Stimulated activated CD4-positive, alpha-beta T cell treated with anti-CD3 and anti-CD28 coated beads, Interleukin-2, amount 100 ng/mL, for 24 hours (primary cell): ENCODE measurements at regions not wholly inside any gene's neighbourhood (a gene's known extent, or its start where the extent isn't known, plus 50 kb on each side); places are given as distances from the start of the nearest gene placed in this dataset.
A peak's percentile ranks its signal among the peaks of the same experiment; 100 is the strongest.
"Not testable (repeated sequence)": the region's sequence is repeated elsewhere in the genome, so short reads cannot be mapped to it uniquely, and the experiment has no call there.

Source experiments
- DNase-seq, 2 donors: peaks; one replicate each; pipeline ENCODE4 v3.0.0-alpha.2; 2020

GRCh38 chr10:95137990-95138625 is 55.9 kb upstream of the ACSM6 start:
- DNase-seq = not testable (repeated sequence)

DNA sequence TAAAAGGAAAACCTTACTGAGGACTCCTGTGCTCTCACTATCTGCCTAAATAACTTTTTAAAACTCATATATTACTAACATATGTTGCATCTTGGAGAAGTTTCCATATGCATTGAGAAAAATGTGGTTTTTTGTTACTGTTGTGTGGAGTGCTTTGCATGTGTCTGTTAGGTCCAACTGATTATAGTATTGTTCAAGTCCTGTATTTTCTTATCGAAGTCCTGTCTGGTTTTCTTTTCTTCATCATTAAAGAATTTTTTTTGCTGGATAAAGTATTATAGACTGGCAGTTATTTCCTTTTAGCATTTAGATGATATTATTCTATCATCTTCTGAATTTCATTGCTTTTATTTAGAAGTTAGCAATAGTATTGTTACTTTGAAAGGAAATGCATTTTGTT is 59.5 kb upstream of the ACSM6 start:
- no peak for DNase-seq

DNA sequence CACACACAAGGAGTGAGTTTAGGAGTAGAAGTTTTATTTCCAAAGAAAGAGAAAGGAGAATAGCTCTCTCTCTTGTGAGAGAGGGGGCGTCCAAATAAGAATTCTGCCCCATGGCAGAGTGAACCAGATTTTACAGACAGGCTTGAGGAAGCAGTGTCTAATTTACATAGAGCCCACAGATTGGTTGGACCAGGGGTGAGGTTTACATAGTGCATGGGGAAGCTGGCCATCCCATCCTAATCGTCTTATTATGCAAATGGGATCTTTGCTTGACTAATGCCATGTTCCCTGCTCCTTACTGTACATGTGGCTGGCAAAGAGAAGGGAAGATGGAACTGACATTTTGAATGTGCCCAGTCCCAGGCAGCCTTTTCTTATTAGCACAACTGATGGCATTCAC is 60.0 kb upstream of the ACSM6 start:
- no peak for DNase-seq

DNA sequence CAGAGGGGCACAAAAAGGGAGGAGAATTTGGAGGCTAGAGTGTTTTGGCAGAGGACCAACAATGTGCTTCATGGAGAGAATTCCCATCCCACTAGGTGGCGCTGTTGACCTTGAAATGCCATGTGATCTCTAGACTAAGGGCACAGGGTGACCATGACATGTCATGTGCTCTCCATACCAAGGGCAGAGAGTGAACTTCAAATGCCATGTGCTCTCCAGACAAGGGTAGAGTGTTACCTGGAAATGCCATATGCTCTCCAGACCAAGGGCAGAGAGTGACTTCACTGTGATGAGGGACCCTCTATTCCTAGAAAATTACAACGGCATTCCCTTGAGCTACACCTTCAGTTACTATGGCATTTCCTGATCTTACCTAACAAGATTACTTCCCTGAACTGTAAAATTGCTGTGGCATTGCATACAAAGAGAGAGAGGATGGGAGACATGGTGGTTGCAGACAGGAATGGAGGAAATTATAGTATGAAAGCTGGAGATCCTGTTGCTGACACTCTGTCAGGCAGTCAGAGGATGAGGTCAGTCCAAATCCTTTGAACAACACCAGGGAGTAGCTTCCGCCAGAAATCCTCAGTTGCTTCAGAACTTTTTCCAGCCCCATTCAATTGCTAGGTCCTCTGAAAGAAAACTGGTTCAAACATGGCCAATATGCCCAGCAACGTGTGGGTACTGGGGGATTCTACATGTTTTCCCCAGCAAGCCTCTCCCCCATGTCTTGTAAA is 60.9 kb upstream of the ACSM6 start:
- DNase-seq = peak; percentile 69 to 81

DNA sequence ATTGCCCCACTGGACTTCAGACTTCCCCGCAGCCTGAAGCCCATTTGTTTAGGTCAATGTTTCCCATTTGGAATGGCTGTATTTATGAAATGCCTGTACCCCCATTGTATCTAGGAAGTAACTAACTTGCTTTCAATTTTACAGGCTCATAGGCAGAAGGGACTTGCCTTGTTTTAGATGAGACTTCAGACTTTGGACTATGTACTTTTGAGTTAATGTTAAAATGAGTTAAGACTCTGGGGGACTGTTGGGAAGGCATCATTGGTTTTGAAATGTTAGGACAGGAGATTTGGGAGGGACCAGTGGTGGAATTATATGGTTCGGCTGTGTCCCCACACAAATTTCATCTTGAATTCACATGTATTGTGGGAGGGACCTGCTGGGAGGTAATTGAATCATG is 61.1 kb upstream of the CYP2C8 start:
- not testable (repeated sequence) for DNase-seq

GRCh38 chr10:95125582-95125981 is 56.3 kb upstream of the CYP2C8 start:
- DNase-seq = no peak

- no peak for DNase-seq
These were observed 53.4 kb upstream of the CYP2C8 start for GRCh38 chr10:95122736-95123135.

GRCh38 chr10:95121904-95122303 is 52.6 kb upstream of the CYP2C8 start:
- no peak for DNase-seq
